ENCODE measurements at regions not wholly inside any gene's neighbourhood (a gene's known extent, or its start where the extent isn't known, plus 50 kb on each side); places are given as distances from the start of the nearest gene placed in this dataset.

DNA sequence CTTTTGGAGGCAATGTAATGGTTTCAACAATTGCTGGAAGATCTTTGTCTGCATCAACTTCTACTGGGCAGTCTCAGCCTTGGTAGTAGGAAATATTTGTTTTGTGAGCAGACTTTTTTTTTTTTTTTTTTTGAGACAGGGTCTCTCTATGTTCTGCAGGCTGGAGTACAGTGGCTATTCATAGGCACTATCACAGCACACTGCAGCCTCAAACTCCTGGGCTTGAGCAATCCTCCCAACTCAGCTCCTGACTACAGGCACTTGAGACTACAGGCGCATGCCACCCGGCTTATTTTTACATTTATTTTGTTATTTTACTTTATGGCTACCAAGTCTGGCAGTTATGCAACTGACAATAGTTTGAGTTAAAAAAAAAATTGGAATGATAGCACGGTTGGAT lies 187.3 kb downstream of the SNX18 start:
- no peak for TF ChIP-seq YY1 (IDR thresholded peaks at IDR 0.05; ENCODE audit: low read depth)
- TF ChIP-seq, protein P1, sequence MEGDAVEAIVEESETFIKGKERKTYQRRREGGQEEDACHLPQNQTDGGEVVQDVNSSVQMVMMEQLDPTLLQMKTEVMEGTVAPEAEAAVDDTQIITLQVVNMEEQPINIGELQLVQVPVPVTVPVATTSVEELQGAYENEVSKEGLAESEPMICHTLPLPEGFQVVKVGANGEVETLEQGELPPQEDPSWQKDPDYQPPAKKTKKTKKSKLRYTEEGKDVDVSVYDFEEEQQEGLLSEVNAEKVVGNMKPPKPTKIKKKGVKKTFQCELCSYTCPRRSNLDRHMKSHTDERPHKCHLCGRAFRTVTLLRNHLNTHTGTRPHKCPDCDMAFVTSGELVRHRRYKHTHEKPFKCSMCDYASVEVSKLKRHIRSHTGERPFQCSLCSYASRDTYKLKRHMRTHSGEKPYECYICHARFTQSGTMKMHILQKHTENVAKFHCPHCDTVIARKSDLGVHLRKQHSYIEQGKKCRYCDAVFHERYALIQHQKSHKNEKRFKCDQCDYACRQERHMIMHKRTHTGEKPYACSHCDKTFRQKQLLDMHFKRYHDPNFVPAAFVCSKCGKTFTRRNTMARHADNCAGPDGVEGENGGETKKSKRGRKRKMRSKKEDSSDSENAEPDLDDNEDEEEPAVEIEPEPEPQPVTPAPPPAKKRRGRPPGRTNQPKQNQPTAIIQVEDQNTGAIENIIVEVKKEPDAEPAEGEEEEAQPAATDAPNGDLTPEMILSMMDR (IDR thresholded peaks at IDR 0.05) = no peak
- no peak for TF ChIP-seq TAF1 (IDR thresholded peaks at IDR 0.05; ENCODE audit: borderline replicate concordance, low read depth, low read length)
- TF ChIP-seq, protein P2, sequence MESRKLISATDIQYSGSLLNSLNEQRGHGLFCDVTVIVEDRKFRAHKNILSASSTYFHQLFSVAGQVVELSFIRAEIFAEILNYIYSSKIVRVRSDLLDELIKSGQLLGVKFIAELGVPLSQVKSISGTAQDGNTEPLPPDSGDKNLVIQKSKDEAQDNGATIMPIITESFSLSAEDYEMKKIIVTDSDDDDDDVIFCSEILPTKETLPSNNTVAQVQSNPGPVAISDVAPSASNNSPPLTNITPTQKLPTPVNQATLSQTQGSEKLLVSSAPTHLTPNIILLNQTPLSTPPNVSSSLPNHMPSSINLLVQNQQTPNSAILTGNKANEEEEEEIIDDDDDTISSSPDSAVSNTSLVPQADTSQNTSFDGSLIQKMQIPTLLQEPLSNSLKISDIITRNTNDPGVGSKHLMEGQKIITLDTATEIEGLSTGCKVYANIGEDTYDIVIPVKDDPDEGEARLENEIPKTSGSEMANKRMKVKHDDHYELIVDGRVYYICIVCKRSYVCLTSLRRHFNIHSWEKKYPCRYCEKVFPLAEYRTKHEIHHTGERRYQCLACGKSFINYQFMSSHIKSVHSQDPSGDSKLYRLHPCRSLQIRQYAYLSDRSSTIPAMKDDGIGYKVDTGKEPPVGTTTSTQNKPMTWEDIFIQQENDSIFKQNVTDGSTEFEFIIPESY (IDR thresholded peaks at IDR 0.05; ENCODE audit: borderline replicate concordance, low read depth) = no peak
- TF ChIP-seq POLR2AphosphoS5 (IDR thresholded peaks at IDR 0.05; ENCODE audit: low read depth, low read length) = no peak
- no peak for TF ChIP-seq FOSL2 (IDR thresholded peaks at IDR 0.05; ENCODE audit: borderline replicate concordance, low read depth)
- TF ChIP-seq RXRA (IDR thresholded peaks at IDR 0.05; ENCODE audit: borderline replicate concordance, low read depth) = no peak
- TF ChIP-seq, protein P3, sequence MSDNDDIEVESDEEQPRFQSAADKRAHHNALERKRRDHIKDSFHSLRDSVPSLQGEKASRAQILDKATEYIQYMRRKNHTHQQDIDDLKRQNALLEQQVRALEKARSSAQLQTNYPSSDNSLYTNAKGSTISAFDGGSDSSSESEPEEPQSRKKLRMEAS (IDR thresholded peaks at IDR 0.05; ENCODE audit: low read depth) = no peak

Measured in SK-N-SH (cell line).